SU-DHL-6 (cell line): ENCODE measurements at regions not wholly inside any gene's neighbourhood (a gene's known extent, or its start where the extent isn't known, plus 50 kb on each side); places are given as distances from the start of the nearest gene placed in this dataset.
"Not testable (repeated sequence)": the region's sequence is repeated elsewhere in the genome, so short reads cannot be mapped to it uniquely, and the experiment has no call there.

ENCODE experiments used
- H2AFZ ChIP-seq: fragments of 200-600 bp; sonication (generic); 2 replicates; pipeline ENCODE4 v1.6.1; 2014; ENCODE audit warnings: low read depth, mild to moderate bottlenecking, moderate library complexity, mixed read lengths, antibody characterized with exemption, low read length; ENCODE audit not compliant: severe bottlenecking
- H3F3A ChIP-seq: fragments of 200-600 bp; shearing (Covaris generic); 2 replicates; pipeline ENCODE4 v1.6.0; 2016; ENCODE audit warnings: antibody characterized with exemption, mild to moderate bottlenecking; ENCODE audit not compliant: insufficient read depth
- H3K27ac ChIP-seq: fragments of 200-600 bp; sonication (generic); 2 replicates; pipeline ENCODE4 v1.5.1; 2016; ENCODE audit warnings: low read depth, mild to moderate bottlenecking, low read length, moderate library complexity, mixed read lengths
- H3K27me3 ChIP-seq: fragments of 200-600 bp; sonication (generic), shearing (Covaris generic); 2 replicates; pipeline ENCODE4 v1.6.0; 2014; ENCODE audit warnings: mild to moderate bottlenecking, low read length
- H3K36me3 ChIP-seq: fragments of 200-600 bp; sonication (generic); 2 replicates; pipeline ENCODE4 v1.6.1; 2014; ENCODE audit warnings: mild to moderate bottlenecking, low read length, mixed read lengths
- H3K4me2 ChIP-seq: fragments of 300-600, 200-600 bp; shearing (Covaris generic), sonication (generic); 2 replicates; pipeline ENCODE4 v1.6.0; 2014; ENCODE audit warnings: low read length, low read depth, mild to moderate bottlenecking; ENCODE audit not compliant: poor library complexity, severe bottlenecking
- H3K4me3 ChIP-seq: fragments of 200-600 bp; sonication (generic); 2 replicates; pipeline ENCODE4 v1.5.1; 2014; ENCODE audit warnings: antibody characterized with exemption, low read length, mild to moderate bottlenecking, mixed read lengths; ENCODE audit not compliant: insufficient read depth, poor library complexity, severe bottlenecking
- H3K79me2 ChIP-seq: fragments of 200-600 bp; sonication (generic); 2 replicates; pipeline ENCODE4 v1.6.1; 2014; ENCODE audit warnings: mild to moderate bottlenecking, low read length, moderate library complexity; ENCODE audit not compliant: insufficient read depth
- H3K9ac ChIP-seq: fragments of 200-600 bp; sonication (generic); 2 replicates; pipeline ENCODE4 v1.7.0; 2014; ENCODE audit warnings: mild to moderate bottlenecking, low read length
- H3K9me2 ChIP-seq: fragments of 200-600 bp; sonication (generic); replicated peaks from 2 replicates; pipeline ENCODE4 v1.6.1; 2014; ENCODE audit warnings: low read length; ENCODE audit not compliant: insufficient read depth
- H3K9me3 ChIP-seq: fragments of 200-600 bp; sonication (generic); 2 replicates; pipeline ENCODE4 v1.6.1; 2014; ENCODE audit warnings: low read length, mixed read lengths; ENCODE audit not compliant: insufficient read depth
- H4K20me1 ChIP-seq: fragments of 200-600 bp; sonication (generic); 2 replicates; pipeline ENCODE4 v1.6.1; 2014; ENCODE audit warnings: low read depth, mild to moderate bottlenecking, antibody characterized with exemption, low read length, moderate library complexity, mixed read lengths
- CTCF ChIP-seq: fragments of 200-600 bp; sonication (generic); IDR thresholded peaks from one replicate; pipeline ENCODE4 v1.5.1; 2017; ENCODE audit warnings: antibody characterized with exemption, mild to moderate bottlenecking, low read length, moderate library complexity; ENCODE audit not compliant: insufficient read depth, poor library complexity, severe bottlenecking
- EZH2phosphoT487 ChIP-seq: fragments of 200-600 bp; sonication (generic), shearing (Covaris generic); conservative IDR thresholded peaks from 2 replicates; pipeline ENCODE4 v1.6.1; 2018; ENCODE audit warnings: mild to moderate bottlenecking, antibody characterized with exemption, low read length, moderate library complexity, mixed read lengths

DNA sequence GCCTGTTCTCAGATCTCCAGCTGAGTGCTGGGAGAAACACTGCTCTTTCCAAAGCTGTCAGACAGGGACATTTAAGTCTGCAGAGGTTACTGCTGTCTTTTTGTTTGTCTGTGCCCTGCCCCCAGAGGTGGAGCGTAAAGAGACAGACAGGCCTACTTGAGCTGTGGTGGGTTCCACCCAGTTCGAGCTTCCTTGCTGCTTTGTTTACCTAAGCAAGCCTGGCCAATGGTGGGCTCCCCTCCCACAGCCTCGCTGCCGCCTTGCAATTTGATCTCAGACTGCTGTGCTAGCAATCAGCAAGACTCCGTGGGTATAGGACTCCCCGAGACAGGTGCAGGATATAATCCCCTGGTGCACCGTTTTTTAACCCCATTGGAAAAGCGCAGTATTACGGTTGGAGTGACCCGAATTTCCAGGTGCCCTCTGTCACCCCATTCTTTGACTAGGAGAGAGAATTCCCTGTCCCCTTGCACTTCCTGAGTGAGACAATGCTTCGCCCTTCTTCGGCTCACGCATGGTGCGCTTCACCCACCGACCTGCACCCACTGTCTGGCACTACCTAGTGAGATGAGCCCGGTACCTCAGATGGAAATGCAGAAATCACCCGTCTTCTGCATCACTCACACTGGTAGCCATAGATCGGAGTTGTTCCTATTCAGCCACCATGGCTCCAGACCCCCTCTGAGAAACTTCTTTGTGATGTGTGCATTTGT lies 650.3 kb upstream of the ALG10B start:
- Histone ChIP-seq H3K27ac (no peak overlapping the region), H3K4me3 (no peak overlapping the region), H3K79me2 (no peaks in the 10 kb centered on the region), H3K9ac (no peak overlapping the region), H3F3A (no peaks in the 10 kb centered on the region), H3K9me2 (no peaks in the 10 kb centered on the region), H3K36me3 (no peaks in the 10 kb centered on the region), H4K20me1 (no peaks in the 10 kb centered on the region), H2AFZ (no peak overlapping the region), H3K4me2 (no peak overlapping the region), H3K27me3 (no peaks in the 10 kb centered on the region), H3K9me3 (no peaks in the 10 kb centered on the region)
- TF ChIP-seq CTCF, result no peak
- TF ChIP-seq EZH2phosphoT487, result no peak

DNA sequence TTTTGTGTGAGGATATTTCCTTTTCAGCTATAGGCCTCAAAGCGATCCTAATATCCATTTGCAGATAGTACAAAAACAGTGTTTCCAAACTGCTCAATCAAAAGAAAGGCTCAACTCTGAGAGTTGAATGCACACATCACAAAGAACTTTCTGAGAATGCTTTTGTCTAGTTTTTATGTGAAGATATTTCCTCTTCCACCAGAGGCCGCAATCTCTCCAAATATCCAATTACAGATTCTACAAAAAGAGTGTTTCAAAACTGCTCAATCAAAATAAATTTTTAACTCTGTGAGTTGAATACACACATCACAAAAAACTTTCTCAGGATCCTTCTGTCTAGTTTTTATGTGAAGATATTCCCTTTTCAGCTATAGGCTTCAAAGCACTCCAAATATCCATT lies 648.0 kb upstream of the ALG10B start:
- not testable (repeated sequence) for H3K9me2 ChIP-seq, H3K27ac ChIP-seq, H4K20me1 ChIP-seq, H3K9ac ChIP-seq, H2AFZ ChIP-seq, H3K4me3 ChIP-seq, H3K36me3 ChIP-seq, H3K79me2 ChIP-seq, H3K4me2 ChIP-seq, H3F3A ChIP-seq, H3K27me3 ChIP-seq, H3K9me3 ChIP-seq

DNA sequence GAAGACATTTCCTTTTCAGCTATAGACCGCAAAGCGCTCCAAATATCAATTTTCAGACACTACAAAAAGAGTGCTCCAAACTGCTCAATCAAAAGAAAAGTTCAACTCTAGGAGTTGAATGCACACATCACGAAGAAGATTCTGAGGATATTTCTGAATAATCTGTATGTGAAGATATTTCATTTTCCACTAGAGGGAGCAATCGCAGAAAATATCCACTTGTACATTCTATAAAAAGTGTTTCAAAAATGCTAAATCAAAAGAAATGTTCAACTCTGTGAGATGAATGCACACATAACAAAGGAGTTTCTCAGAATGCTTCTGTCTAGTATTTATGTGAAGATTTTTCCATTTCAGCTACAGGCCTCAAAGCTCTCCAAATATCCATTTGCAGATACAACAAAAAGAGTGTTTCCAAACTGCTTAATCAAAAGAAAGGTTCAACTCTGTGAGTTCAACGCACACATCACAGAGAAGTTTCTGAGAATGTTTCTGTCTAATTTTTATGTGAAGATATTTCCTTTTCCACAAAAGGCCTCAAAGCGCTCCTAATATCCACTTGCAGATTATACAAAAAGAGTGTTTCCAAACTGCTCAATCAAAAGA lies 643.8 kb upstream of the ALG10B start:
- Histone ChIP-seq H4K20me1 (no peaks in the 10 kb centered on the region), H3K27ac (no peak overlapping the region), H3K9ac (no peak overlapping the region), H3K4me3 (no peak overlapping the region), H3K79me2 (no peaks in the 10 kb centered on the region), H3F3A (no peaks in the 10 kb centered on the region), H3K9me2 (no peaks in the 10 kb centered on the region), H3K36me3 (no peaks in the 10 kb centered on the region), H2AFZ (peak overlapping the region; percentile 42), H3K9me3 (no peaks in the 10 kb centered on the region), H3K27me3 (no peaks in the 10 kb centered on the region), H3K4me2 (no peak overlapping the region)
- TF ChIP-seq EZH2phosphoT487, result no peak
- peak; percentile 33 for TF ChIP-seq CTCF

DNA sequence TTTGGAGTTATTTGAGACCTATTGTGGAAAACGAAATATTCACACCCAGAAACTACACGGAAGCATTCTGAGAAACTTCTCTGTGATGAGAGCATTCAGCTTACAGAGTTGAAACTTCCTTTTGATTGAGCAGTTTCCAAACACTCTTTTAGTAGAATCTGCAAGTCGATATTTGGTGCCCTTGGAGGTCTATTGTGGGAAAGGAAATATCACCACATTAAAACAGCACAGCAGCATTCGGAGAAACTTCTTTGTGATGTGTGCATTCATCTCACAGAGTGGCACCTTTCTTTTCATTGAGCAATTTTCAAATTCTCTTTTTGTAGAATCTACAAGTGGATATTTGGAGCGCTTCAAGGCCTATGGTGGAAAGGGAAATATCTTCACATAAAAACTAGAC lies 595.7 kb upstream of the ALG10B start:
- H3K9me2 ChIP-seq, result no peaks in the 10 kb centered on the region
- no peaks in the 10 kb centered on the region for H3F3A ChIP-seq
- H3K27me3 ChIP-seq, result no peaks in the 10 kb centered on the region
- no peak overlapping the region for H3K4me2 ChIP-seq
- no peaks in the 10 kb centered on the region for H3K36me3 ChIP-seq
- H4K20me1 ChIP-seq, result no peaks in the 10 kb centered on the region
- peaks cover 3% of the 10 kb centered on the region; the same call in 1 of the 2 replicates for H3K9me3 ChIP-seq
- peak overlapping the region; percentile 19 for H2AFZ ChIP-seq
- H3K27ac ChIP-seq, result no peak overlapping the region
- no peak for TF ChIP-seq CTCF
- TF ChIP-seq EZH2phosphoT487, result no peak
- no peaks in the 10 kb centered on the region for H3K79me2 ChIP-seq
- no peak overlapping the region for H3K4me3 ChIP-seq
- H3K9ac ChIP-seq, result no peak overlapping the region
